HG03108 (cell line): ENCODE measurements at regions not wholly inside any gene's neighbourhood (a gene's known extent, or its start where the extent isn't known, plus 50 kb on each side); places are given as distances from the start of the nearest gene placed in this dataset.
"Not testable (repeated sequence)": the region's sequence is repeated elsewhere in the genome, so short reads cannot be mapped to it uniquely, and the experiment has no call there.

Experiments
- ATAC-seq: cut with Tn5 transposase; IDR thresholded peaks from one replicate; pipeline ENCODE4 v1.9.1; 2021; ENCODE audit warnings: moderate library complexity; ENCODE audit not compliant: unreplicated experiment

DNA sequence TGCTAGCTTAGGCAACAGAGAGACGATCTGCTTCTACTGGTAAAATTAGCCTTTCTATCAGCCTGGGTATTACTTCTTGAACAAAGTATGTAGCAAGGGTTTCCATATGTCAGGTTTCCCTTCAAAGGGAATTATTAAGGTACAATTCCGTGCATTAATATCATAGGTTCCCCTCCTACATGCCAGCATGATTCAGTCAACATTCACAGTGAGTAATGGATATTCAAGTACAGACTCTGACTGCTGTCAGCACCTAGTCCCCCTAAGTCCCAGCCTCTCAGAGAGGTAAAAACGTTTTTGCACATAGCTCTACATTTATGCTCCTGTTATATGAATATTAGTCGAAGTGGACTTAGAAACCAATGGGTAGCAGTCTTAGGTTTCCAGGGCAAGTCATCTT is 322.4 kb upstream of the CCNG1 start:
- ATAC-seq: no peak

DNA sequence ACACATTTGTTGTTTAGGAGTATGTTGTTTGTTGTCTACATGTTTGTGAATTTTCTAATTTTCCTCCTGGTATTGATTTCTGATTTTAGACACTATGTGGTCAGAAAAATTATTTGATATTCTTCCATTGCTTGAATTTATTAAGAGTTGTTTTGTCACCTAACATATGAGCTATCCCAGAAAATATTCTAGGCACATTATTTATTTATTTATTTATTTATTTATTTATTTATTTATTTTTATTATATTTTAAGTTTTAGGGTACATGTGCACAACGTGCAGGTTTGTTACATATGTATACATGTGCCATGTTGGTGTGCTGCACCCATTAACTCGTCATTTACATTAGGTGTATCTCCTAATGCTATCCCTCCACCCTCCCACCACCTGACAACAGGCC is 320.8 kb upstream of the CCNG1 start:
- not testable (repeated sequence) for ATAC-seq

DNA sequence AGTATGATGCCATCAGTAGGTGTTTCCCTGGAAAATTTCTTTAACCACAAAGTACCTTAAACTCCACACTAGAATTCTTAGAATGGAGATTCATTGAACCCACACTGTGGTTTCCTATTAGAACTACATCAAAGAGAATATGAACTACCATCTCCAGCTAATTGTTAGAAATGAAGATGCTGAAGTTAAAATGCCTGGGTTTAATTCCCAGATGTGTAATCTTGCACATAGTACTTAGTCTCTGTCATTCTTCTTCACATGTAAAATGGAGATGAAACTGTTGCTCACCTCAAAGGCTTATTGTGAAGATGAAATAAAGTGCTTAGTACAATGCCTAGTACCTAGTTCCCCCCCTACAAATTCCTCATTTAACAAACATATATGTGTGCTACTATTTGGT is 303.3 kb upstream of the CCNG1 start:
- no peak for ATAC-seq

DNA sequence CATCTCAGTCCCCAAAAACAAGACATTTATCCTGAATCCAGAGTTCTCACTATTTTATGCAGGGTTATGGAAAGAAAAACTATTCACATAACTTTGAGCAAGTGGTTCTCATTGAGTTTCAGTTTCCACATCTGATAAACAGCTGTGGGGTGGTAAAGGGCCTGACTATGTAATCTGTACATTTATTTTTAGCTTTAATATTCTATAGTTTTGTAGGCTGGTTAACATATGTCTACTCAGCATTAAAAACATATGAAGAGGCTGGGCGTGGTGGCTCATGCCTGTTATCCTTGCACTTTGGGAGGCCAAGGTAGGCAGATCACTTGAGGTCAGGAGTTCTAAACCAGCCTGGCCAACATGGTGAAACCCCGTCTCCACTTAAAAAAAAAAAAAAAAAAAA is 301.5 kb upstream of the CCNG1 start:
- ATAC-seq: no peak

DNA sequence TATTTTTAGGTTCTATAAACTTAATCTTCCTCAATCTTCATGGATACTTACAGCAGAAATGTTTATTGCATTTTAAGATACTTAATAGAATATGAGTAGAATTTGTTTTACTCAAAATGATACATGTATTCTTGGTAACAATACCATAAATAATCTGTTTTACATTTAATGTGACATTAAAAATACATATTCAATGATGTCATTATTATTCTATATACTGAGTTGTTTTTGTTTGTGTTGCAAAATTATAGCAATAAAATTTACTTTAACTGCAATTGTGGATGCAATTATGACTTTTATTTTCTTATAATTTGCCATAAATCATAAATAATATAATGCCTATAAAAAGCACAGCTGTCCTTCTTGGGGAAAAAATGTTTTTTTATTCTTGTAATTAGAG is 275.9 kb upstream of the CCNG1 start:
- ATAC-seq: no peak

DNA sequence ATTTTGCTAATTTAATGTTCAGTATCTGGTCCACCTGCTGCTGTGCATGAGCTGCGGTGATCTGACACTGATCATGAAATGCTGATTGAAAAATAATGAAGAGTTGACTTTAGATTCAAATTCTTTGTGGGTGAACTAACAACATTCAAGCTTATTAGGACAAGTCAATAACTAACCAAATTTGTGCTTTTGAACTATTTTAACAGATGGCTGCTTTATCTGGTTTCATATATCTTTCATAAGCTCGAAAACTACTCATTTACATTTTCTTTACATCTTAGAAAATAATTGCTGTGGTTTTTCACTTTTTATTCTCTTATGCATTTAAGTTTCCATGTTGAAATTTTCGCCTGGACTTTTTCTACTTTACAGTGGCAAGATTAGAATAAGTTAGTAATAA is 274.8 kb upstream of the CCNG1 start:
- ATAC-seq: no peak

DNA sequence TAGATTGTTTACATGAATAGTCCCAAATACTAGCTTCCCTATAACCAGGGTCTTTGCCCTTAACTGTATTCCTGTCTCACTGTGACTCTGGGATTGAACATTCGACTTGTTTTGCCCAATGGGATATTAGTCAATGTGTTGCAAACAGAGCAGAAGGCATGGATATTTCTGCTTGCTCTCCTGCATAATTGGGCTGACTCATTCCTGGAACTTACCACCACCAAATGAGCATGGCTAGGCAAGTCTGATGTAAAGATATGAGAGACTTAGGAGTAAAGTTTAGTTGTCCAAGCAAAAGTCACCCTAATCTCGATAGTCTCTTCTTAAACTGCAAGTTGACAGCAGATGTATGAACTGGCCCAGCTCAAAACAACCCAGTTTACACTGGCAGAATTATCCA is 273.5 kb upstream of the CCNG1 start:
- ATAC-seq: no peak

DNA sequence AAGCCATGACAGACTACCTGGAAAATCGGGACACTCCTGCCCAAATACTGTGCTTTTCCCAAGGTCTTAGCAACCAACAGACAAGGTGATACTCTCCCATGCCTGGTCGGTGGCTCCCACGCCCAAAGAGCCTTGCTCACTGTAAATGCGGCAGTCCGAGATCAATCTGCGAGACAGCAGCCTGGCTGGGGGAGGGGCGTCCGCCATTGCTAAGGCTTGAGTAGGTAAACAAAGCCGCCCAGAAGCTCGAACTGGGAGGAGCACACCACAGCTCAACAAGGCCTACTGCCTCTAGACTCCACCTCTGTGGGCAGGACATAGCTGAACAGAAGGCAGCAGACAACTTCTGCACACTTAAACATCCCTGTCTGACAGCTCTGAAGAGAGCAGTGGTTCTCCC is 272.1 kb upstream of the CCNG1 start:
- no peak for ATAC-seq

DNA sequence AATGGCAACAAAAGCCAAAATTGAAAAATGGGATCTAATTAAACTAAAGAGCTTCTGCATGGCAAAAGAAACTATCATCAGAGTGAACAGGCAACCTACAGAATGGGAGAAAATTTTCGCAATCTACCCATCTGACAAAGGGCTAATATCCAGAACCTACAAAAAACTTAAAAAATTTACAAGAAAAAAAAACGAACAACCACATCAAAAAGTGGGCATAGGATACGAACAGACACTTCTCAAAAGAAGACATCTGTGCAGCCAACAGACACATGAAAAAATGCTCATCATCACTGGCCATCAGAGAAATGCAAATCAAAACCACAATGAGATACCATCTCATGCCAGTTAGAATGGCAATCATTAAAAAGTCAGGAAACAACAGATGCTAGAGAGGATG is 267.2 kb upstream of the CCNG1 start:
- ATAC-seq: not testable (repeated sequence)

DNA sequence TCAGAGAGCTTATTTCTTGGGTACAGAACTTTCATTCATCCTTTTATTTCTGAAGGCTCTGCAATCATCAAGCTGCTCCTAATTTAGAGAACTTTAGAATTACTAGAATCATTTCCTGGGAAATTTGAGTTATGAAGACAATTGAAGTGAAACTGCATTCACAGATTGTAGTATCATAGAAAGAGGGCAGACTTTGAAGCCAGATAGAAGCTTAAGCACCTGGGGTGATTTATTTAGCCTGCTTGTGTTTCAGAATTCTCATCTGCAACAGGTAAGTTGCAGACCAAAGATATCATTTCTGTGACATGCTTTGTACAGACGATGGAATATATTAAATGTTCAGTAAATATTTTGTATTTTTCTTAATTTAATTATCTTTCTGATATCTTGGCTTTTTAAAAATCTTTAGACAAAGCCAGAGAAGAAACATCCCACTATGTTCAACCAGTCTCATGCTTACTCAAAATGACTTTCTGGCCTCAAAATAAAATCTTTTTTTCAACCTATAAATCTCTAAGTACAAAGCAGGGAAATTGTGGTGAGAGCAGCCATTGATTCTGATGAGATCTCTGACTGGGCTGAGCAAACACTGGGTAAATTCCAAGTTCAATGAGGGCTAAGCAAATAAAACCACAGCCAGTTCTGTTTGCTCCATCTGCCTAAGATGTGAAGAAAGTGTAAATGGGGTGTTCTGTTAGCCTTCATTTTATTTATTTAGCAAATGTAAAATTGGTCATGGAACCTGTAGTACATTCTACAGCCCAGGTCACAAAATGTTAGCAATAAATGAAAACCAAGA is 264.7 kb upstream of the CCNG1 start:
- ATAC-seq: no peak

DNA sequence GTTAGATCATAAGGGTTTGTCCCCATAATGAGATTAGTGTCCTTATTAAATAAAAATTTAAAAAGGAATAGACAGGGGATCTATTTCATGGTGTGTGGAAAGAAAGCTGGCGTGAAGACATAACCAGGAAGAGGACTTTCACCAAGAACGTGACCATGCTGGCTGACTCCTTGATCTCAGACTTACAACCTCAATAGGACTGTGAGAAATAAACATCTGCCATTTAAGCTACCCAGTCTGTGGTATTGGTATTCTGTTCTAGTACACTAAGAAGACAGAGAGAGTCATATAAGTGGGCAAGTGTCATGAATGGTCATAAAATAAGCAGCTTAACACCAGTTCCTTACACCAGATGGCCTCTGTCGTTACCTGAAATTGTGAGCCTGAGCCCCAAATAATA is 259.4 kb upstream of the CCNG1 start:
- no peak for ATAC-seq

DNA sequence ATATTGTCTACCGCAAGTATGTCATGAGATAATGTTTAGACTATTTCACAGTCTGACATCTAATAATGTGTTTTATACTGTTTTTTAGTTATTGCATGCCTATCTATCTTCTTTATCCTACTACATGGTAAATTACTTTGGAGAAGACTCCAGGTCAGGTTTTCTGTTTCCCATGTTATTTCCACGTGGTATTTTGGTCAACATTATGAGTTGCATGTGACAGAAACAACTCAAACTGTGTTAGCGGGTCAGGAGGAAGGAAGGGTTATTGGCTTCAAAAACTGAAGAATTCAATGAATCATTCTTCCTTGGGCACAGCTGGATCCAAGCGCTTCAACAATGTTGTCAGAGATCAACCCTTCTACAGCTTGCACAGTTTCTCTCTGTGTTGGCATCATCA is 252.1 kb upstream of the CCNG1 start:
- no peak for ATAC-seq

DNA sequence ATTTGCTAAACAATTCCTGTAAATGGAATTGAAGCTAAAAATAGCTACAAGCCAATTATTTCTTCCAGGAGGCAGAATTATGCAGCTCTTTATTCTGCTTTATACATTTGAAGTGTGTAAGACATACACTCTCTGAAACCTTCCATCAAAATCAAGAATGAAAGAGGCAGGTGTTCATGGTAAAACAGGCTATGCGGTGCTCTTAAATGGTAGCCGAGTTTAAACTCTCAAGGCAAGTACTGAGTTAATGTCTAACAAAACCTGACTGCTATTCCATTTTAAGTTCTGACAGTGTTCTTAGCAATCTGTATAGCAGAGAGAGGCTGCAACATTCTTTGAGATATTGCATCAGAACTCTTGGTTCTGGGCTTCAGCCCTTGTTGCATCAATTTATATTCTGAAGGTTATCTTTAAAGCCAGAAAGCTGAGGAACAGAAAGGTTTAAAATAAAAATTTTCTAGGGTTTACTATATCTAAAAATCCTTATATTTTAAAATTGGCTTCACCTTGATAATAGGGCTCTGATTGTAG is 248.3 kb upstream of the CCNG1 start:
- no peak for ATAC-seq

DNA sequence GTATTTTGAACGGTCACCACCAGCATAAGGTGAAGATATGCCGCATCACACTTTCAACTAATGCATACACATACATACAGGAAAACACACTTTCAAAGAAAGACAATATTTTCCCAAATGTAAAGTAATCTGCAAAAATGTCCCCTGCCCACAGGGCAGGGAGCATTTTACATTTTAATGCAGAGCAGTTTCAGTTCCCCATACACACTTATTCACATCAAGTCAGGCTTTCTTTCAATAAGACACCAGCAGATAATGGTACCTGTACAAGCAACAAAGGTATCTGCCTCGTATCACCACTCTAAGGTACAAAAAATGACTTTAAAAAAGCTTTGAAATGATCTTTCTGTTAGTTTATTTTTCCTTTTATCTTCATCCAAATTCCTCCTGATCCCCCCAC is 247.1 kb upstream of the CCNG1 start:
- no peak for ATAC-seq

DNA sequence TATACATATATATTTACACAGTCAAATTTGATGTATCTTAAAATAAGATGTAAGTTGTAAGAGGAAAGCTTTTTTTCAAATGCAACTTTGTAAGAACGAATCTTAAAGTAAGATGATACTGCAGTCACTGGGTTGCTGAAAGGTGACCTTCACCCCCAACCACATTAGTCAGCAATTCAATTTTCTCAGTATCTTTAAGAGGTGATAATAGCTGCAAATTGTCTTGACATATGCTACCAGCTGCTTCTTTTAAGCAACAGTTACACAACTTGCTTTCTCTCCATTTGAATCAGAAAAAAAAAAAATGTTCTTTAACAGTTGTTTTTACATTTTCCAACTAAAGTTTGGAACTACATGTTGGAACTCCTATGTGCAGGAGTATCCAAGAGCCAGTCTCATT is 246.6 kb upstream of the CCNG1 start:
- ATAC-seq: no peak

DNA sequence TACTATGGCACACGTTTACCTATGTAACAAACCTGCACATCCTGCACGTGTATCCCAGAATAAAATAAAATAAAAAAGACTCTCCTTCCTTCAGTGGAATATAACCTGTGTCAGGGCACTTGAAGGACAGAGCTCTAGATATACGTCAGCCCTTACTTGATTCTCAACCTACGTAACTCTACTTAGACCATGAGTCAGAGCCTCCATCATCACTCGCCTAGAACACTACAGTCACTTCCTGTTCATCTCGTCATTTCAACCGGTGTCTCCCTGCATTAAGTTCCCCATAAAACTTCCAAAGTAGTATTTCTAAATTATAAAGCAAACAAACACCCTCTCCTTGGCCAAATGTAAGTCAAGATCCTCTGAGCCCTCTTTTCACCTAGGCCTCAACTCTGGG is 243.5 kb upstream of the CCNG1 start:
- no peak for ATAC-seq

DNA sequence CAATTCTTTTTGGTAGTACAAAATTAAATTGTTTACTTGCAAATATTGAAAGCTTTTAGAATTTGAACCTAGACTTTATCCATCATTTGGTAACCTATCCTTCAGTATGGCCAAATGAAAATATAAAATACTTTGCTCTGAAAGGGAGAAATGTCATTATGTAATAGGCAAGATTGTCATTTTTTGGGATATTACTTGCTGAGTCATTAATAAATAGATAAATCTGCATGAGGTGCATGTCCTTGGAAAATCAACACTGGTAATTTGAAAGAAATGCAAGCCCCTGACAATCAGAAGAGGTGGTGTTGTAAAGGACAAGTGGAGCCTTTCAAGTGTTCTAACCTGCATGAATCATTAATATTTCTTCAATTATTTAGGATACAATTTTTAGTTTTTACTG is 231.8 kb upstream of the CCNG1 start:
- no peak for ATAC-seq

DNA sequence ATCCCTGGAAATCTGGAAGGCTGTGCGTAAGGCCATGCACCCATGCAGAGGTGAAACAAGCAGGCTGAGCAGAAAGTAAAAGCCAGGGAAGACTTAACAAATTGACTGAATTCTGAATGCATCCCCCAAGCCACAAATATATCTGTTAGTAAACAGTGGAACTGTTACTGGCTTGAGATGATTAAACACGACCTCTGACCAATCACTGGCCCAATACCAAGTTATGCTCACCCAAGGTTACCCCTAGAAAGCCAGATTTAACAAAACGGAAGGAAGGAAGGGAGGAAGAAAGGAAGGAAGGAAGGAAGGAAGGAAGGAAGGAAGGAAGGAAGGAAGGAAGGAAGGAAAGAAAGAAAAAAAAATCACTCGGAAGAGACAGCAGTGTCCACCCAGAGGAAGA is 215.8 kb upstream of the CCNG1 start:
- no peak for ATAC-seq

DNA sequence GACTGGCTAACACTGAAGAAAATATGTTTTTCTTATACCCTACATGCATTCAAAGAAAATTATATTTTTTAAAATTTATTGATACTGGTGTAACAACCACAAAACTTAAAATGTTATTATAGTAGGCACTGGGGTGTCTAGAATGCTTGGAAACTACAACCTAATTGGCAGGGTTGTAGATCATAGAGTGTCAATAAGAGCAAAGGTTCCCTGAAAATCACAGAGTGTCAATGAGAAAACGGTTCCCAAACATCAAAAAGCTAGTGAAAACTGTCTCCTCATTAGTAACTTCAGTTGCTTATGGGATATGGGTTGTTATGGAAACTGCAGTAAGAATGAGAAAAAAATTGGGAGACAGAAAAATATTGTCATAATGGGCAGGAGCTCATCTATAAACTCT is 214.4 kb upstream of the CCNG1 start:
- ATAC-seq: no peak

DNA sequence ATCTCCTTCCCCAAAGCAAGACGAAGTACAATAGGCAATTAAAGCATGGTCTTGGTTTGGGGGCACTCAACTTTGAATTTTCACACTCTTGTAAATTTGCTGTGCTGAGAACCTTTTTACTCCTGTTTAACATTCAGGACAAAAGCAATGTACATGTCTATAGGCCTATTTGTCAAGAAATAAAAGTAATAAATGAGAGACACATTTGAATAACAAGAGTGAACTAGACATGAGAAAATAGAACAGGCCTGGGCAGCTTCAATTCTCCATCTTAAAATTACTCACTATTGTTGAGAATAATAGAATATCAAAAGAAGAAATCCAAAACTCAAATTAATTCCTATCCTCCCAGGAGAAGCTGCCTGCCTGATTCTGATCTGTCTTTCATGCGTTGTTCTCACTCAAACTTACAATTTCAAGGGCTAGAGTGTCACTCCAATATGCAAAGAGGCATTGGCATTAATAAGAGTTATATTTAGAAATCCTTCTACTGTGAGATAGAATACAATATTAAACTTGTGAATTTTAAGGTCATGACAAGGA is 192.9 kb upstream of the CCNG1 start:
- no peak for ATAC-seq

DNA sequence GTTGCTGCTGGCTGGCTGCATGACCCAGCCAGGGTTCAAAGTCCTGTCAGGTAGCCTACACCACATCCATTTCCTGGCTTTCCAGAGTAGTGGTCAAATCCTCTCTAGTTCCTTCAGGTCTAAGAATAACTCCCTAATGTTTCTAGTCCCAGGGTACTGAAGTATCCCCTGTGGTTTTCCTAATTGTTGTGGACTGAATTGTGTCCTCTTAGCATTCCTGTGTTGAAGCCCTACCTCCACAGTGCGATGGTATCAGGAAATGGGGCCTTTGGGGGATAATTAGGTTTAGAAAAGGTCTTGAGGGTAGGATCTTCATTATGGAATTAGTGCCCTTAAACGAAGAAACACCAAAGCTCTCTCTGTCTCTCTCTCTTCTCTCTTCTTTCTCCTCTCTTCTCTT is 191.8 kb upstream of the CCNG1 start:
- no peak for ATAC-seq

DNA sequence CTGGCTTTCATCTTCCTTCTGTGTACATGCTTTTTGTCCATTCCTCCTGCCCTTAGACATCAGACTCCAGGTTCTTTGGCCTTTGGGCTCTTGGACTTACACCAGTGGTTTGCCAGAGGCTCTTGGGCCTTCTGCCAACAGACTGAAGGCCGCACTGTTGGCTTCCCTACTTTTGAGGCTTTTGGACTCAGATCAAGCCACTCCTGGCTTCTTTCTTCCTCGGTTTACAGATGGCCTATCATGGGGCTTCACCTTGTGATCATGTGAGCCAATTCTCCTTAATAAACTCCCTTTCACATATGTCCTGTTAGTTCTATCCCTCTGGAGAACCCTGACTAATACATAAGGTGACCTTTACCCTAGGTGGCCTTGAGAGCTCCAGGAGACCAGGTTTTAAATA is 189.1 kb upstream of the CCNG1 start:
- no peak for ATAC-seq

DNA sequence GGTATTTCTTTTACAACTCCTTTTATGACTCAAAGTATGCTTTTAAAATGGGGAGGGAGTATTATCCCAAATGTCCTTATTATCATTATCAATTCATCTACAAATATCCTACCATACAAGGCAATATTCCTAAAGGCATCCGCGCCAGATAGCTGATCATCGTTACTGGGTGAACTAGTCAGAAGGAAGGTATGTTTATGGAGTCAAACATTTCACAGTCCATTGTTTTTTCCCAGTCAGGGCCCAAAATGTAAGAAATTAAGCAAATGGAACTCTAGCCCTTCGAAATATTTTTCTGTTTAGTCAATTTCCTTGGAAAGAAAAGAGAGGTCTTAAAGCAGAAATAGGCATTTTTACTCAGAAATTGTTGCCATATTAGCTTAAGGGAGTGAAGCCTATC is 188.5 kb upstream of the CCNG1 start:
- no peak for ATAC-seq
